ENCODE measurements at regions not wholly inside any gene's neighbourhood (a gene's known extent, or its start where the extent isn't known, plus 50 kb on each side); places are given as distances from the start of the nearest gene placed in this dataset.

DNA sequence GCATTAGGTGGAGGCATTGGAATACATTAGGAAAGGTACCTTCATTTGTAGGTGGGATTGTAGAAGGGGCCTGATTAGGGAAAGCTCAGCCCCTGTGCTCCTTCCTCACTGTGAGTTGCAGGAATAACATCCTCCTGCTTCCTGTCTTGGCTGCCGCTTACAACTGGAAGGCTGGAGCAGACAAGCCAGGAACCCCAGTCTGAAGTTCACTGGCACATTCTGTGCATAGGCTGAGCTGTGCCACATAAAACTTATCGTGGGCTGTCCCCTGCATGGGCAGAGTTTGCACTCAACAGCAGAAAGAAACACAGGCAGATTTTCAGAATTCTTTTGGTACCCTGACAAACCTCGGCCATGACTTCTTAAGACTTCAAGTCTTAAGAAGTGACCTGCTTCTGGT is 200.1 kb downstream of the SALL1 start:
- Histone ChIP-seq H3K9me1 (replicated peaks; ENCODE audit: control insufficient read depth, extremely low read depth, insufficient read depth, low read length) (no peaks in the 10 kb centered on the region), H3K36me3 (ENCODE audit: control insufficient read depth in 2 of 2, extremely low read depth in 1 of 2, insufficient read depth in 2 of 2, low read length in 2 of 2) (no peaks in the 10 kb centered on the region), H3K79me2 (ENCODE audit: control insufficient read depth, insufficient read depth, low read length) (no peaks in the 10 kb centered on the region), H3K27me3 (ENCODE audit: control insufficient read depth in 2 of 2, insufficient read depth in 2 of 2, low read length in 2 of 2) (no peaks in the 10 kb centered on the region), H4K20me1 (replicated peaks; ENCODE audit: control insufficient read depth, extremely low read depth, insufficient read depth, low read length) (no peaks in the 10 kb centered on the region), H3K4me1 (ENCODE audit: control insufficient read depth, extremely low read depth, insufficient read depth, low read length) (no peaks in the 10 kb centered on the region), H3K9me3 (replicated peaks; ENCODE audit: control insufficient read depth, insufficient read depth, low read length) (peaks cover 4% of the 10 kb centered on the region), H3K4me2 (ENCODE audit: insufficient read depth, low read length) (no peak overlapping the region), H3K27ac (ENCODE audit: insufficient read depth, low read depth, low read length) (no peak overlapping the region), H2AFZ (ENCODE audit: low read depth, low read length) (no peak overlapping the region), H3K4me3 (replicated peaks in 1 of 3; ENCODE audit: insufficient read depth in 1 of 3, low read depth in 1 of 3, low read length in 3 of 3) (no peak overlapping the region), H3K9ac (replicated peaks; ENCODE audit: extremely low read depth, insufficient read depth, low read length) (no peak overlapping the region)
- DNase-seq (ENCODE audit: low read depth, low spot score), result no peak
- intact Hi-C loops (cut with micrococcal nuclease) (no loop called here), dilution Hi-C loops (cut with MboI; ENCODE audit: extremely low pct_ligation_motif_present, low sequenced_read_pairs) (no loop called here)
- POLR2A ChIA-PET, result no interaction called here
- CTCF ChIA-PET, result no interaction called here
- TF ChIP-seq GATA2 (IDR thresholded peaks at IDR 0.05; ENCODE audit: insufficient read depth, insufficient read length, low read depth, low read length) (no peak), FOS (IDR thresholded peaks at IDR 0.05; ENCODE audit: borderline replicate concordance, insufficient read depth, low read length) (no peak), EZH2 (IDR thresholded peaks at IDR 0.05; ENCODE audit: borderline replicate concordance, low read depth, low read length, severe bottlenecking) (no peak)
- no peak for FAIRE-seq
- no TSS peak for BruUV-seq (replicated peaks)

DNA sequence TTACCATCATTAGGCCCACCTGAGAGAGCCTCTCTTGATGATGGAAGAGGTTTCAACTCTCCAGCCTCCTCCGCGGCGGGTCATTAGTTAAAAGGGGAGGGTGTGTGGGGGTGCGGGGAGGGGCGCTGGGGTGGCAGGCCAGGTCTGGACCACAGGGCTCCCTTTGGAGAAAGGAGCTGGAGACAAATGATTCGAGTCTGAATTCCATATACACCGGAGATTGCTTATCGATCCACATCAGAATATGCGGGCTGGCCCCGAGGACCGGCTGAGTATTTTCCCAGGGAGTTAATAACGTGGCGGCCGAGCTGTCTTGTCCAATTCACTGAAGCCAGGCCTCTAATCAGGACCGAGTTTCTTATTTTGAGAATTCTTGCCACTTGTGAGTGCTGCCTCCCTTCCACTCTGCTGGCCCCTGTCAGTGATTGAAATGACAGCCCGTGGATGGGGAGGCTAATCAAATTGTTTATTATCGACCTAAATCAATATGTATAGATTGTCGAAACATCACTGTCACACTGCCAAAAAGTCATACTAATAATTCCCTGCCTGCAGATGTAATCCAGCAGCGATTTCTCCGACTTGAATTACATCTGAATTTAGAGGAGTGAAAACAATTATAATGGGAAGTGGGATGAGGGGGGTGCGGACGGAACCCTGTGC is 202.7 kb downstream of the SALL1 start:
- ChIA-PET POLR2A (no interaction called here), CTCF (no interaction called here)
- Histone ChIP-seq H3K27ac (ENCODE audit: insufficient read depth, low read depth, low read length) (no peak overlapping the region), H3K4me2 (ENCODE audit: insufficient read depth, low read length) (no peak overlapping the region), H3K27me3 (ENCODE audit: control insufficient read depth in 2 of 2, insufficient read depth in 2 of 2, low read length in 2 of 2) (no peaks in the 10 kb centered on the region), H3K4me3 (replicated peaks in 1 of 3; ENCODE audit: insufficient read depth in 1 of 3, low read depth in 1 of 3, low read length in 3 of 3) (no peak overlapping the region), H3K4me1 (ENCODE audit: control insufficient read depth, extremely low read depth, insufficient read depth, low read length) (no peaks in the 10 kb centered on the region), H2AFZ (ENCODE audit: low read depth, low read length) (no peak overlapping the region), H3K79me2 (ENCODE audit: control insufficient read depth, insufficient read depth, low read length) (no peaks in the 10 kb centered on the region), H3K9ac (replicated peaks; ENCODE audit: extremely low read depth, insufficient read depth, low read length) (no peak overlapping the region), H3K9me3 (replicated peaks; ENCODE audit: control insufficient read depth, insufficient read depth, low read length) (peaks cover 4% of the 10 kb centered on the region), H3K36me3 (ENCODE audit: control insufficient read depth in 2 of 2, extremely low read depth in 1 of 2, insufficient read depth in 2 of 2, low read length in 2 of 2) (no peaks in the 10 kb centered on the region), H3K9me1 (replicated peaks; ENCODE audit: control insufficient read depth, extremely low read depth, insufficient read depth, low read length) (no peaks in the 10 kb centered on the region), H4K20me1 (replicated peaks; ENCODE audit: control insufficient read depth, extremely low read depth, insufficient read depth, low read length) (no peaks in the 10 kb centered on the region)
- dilution Hi-C loops (cut with MboI; ENCODE audit: extremely low pct_ligation_motif_present, low sequenced_read_pairs) (no loop called here), intact Hi-C loops (cut with micrococcal nuclease) (no loop called here)
- FAIRE-seq (no peak), DNase-seq (ENCODE audit: low read depth, low spot score) (no peak)
- BruUV-seq (replicated peaks), result no TSS peak
- no peak for TF ChIP-seq JUN (IDR thresholded peaks at IDR 0.05; ENCODE audit: borderline replicate concordance, insufficient read depth, insufficient read length, low read depth)
- TF ChIP-seq MYC (IDR thresholded peaks at IDR 0.05; ENCODE audit: low read depth, low read length), result no peak
- TF ChIP-seq FOS (IDR thresholded peaks at IDR 0.05; ENCODE audit: borderline replicate concordance, insufficient read depth, low read length), result no peak
- no peak for TF ChIP-seq MAX (IDR thresholded peaks at IDR 0.05; ENCODE audit: insufficient read depth, insufficient read length)
- no peak for TF ChIP-seq EZH2 (IDR thresholded peaks at IDR 0.05; ENCODE audit: borderline replicate concordance, low read depth, low read length, severe bottlenecking)

All from endothelial cell of umbilical vein (primary cell).